GM04503 (cell line): ENCODE measurements at regions not wholly inside any gene's neighbourhood (a gene's known extent, or its start where the extent isn't known, plus 50 kb on each side); places are given as distances from the start of the nearest gene placed in this dataset.

Experiments used
- DNase-seq: peaks from one replicate; pipeline ENCODE4 v3.0.0-alpha.2; 2012; ENCODE audit warnings: low read depth

DNA sequence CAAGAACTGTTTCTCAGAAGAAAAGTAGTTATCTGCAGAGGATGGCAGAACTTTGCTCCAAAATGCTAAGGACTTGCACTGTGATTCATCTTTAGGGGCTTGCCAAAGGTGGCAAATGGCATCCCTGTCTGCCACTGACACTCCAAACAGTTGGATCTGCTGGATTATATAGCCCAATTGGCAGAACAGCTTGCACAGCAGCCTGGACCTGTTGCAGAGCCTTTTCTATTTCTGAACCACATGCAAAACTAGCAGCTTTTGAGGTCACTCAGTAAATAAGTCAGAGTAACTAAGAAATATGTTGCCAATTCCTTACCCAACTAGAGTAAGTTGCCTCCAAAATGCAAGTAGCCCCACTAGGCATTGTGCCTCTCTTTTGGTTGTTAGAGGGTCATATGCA is 397.5 kb upstream of the NOVA1 start:
- DNase-seq, result no peak

DNA sequence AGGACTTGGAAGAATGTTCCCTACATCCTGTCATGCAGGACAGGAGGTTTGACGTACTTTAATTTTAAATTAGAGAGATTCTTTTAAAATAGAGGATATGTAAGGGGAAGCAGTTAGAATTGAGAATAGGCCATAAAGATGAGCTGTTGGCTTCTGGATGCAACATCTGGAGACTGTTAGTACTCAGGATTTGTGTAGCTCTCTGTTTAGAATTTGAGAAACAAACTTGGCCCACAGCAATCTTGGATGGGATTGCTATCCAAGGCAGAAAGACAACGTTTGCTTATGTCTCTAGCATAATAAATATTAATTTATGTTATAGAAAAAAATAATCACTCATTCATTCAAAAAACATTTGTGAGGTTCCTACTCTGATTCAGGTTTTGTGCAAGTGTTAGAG is 398.4 kb upstream of the NOVA1 start:
- DNase-seq, result no peak

DNA sequence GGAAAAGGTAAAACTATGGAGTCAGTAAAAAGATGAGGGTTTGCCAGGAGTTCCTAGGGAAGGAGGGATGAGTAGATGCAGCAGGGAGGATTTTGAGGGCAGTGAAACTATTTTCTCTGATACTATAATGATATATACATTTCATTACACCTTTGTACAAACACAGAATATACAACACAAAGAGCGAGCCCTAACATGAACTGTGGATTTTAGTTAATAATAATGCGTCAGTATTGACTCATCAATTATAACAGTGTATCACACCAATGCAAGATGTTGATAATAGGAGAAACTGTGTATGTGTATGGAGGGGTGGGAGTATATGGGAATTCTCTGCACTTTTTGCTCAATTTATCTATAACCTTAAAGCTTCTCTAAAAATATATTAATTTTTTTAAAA is 404.3 kb upstream of the NOVA1 start:
- DNase-seq, result no peak

DNA sequence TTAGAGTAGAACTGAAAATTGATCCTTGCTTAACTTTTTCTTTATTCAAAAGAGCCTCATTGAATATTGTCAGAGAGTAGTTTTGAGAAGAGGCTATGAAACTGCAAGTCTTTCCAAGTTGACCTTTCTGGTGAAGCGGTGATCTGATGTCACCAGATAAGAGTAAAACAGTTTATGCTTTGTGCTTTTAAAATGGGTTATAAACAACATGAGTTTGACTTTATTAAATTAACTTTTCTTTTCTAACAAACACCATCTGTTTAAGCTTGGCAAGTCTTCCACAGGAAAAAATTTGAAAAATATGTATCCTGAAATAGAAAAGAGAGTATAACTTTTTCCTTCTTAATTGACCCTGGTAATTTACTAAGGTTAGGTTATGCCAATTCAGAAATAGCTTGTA is 408.7 kb upstream of the NOVA1 start:
- no peak for DNase-seq

DNA sequence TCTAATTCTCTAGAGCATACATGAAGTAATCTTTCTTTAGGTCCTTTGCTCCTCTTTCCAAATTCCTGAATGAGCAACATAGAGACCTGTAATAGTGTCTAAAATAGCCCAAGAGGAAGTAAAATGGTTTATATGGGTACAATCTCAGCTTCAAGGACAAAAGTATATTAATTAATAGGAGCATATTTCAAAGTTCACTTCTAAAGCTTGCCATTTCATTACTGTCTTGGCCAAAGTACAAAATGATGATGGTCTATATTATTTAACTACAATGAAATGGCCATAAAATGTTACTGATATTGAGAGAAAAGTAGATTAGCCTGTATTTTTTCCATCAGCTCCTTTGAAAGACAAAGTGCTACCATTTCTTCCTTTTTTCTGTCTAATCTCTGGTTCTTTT is 410.4 kb upstream of the NOVA1 start:
- no peak for DNase-seq

DNA sequence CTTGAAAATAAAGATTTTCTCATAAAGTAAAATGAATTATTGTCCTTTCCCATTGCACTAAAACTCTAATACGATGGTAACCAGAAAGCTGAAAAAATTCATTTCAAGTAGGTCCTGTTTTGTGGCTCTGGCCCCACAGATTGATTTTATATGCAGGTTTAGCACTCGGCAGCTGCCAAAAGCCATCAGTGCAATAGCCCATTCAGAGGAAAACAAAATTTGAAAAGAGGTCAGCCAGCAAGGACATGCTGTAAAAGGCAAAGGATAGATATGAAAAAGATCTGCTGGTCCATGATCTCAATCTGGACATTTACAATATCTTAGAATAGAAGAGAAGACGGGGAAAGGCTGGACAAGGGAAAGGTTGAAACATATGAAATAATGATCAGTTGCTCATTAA is 414.8 kb upstream of the NOVA1 start:
- DNase-seq, result no peak

DNA sequence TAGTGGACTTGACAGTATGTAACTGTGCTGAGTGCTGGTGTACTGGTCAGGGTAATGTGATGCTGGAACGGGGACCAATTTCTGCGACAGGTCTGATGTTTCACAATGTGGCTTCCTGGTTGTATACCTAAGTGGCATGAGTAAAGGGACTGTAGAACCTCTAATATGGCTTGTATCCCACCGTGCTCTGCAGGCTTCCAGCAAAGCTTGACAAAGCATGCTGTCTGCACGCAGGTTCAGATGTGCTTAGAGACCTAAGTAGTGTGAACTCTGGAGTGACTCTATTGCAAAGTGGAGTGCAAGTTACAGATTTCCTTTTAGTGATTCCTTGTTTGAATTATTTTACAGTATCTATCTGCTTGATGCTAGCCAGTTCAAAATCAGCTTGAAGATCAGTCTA is 415.8 kb upstream of the NOVA1 start:
- no peak for DNase-seq

DNA sequence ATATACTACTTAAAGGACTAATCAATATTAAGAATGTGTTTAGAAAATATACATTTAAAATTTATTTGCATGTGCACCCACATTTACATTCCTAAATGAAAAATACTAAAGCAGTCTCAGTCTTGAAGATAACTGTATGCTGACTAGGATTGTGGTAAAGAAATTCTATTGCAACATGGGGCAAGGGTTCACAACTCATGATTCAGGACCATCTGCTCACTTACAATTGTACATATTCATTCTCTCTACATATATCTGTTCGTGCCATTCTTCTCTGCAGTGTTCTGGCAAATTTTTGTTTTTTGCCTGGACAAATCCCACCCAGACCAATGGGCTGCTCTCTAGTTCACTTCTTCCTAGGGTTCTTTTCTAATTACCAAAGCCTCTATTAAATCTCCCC is 417.2 kb upstream of the NOVA1 start:
- DNase-seq, result no peak

DNA sequence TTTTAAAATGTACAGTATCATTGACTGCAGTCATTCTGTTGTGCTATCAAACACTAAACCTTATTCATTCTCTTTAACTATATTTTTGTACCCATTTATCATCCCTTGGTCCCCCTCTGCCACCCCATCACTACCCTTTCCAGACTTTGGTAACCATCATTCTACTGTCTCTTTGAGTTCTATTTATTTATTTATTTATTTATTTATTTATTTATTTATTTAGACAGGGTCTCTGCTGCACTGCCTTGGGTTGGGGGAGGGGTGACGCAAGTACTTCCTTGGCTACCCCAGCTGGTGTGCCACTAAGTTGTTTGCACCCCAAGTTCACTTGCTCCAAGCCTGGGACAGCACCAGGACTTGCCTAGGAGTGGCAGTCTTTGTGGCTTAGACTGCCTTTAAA is 427.8 kb upstream of the NOVA1 start:
- no peak for DNase-seq

DNA sequence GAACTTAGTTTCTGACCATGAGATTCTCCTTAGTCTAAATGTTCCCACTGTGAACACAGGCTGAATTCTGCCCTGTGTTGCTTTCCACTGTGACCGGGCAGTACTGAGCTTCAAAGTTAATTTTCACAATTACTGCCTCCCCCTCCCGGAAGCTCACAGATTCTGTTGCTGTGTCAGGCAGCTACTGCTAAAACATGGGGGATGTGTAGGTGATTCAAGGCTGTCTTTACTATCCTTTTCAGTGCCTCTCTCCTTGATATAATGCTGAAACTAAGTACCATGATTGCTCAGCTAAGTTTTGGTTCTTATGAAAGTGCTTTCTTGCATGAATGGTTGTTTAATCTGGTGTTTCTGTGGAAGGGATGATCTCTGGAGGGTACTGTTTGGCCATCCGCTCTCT is 428.3 kb upstream of the NOVA1 start:
- DNase-seq, result no peak

DNA sequence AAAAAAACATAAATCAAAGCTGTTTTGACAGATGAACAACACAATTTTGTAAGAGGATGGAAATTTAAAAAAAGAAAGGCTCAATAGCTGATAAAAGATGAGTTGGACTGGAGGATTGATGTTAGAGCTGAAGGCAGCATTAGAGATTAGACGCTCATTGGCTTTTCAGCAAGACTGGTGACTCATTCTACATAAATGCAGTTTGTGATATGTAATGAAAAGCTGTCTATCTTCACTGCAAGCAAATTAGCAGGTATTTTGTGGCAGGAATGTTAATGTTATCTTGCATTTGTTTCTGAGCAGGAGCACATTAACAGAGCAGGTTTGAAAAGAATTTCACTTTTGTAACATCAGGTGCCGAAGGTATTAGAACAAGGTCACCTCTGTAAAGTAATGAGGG is 442.7 kb upstream of the NOVA1 start:
- no peak for DNase-seq

DNA sequence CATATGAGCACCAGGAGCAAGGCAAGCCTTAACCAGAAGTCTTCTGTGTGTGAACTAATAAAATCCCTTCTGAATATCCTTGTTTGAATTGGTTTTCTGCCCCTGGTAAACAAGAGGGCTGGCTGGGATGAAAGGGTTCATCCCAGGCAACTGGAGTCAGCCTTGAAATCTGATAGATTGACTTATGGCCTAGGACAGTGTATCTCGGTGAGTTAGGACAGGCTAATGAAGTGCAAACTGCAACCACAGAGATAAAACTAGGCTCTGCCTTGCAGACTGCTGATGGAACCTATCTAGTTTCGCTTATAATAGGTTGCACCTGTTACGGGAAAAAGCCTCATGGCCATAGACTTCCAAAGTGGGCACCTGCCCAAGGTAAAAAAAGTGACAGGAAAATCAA is 451.9 kb upstream of the NOVA1 start:
- no peak for DNase-seq

DNA sequence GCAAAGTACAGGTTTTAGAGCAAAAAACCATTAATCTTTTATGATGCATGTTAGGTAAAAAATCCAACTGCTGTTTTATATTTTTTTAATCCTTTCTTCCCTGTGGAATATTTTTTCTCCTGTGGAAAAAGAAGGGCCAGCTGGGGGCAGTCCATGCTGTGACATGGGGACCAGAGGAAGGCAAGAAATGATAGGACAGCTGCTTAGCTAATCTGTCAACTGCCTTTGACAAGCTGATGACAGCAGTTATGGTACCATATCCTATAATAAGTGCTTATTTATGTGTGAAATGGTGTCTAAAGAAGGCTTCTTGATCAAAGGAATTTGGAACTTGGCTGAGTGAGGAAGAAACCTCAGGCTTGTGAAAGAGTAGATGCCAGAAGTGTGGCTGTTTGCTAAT is 452.4 kb upstream of the NOVA1 start:
- DNase-seq, result no peak

DNA sequence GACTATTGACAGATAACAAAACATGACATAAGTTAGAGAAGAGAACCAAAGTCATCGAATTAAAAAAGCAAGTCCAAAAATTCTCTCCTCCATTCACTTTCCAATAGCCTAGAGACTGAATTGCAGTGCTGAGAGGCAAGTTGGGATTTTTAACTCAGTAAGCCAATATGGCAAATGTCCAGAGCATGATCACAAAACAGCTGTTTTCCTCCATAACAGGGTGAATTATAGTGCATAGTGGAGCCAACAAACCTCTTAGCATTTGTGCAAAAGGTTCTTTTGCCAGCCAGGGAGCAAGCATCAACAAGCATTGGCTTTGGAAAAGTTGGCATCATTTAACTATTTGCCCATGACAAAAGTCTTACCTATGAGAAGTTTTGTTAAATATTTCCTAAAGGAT is 458.8 kb upstream of the NOVA1 start:
- DNase-seq, result no peak

DNA sequence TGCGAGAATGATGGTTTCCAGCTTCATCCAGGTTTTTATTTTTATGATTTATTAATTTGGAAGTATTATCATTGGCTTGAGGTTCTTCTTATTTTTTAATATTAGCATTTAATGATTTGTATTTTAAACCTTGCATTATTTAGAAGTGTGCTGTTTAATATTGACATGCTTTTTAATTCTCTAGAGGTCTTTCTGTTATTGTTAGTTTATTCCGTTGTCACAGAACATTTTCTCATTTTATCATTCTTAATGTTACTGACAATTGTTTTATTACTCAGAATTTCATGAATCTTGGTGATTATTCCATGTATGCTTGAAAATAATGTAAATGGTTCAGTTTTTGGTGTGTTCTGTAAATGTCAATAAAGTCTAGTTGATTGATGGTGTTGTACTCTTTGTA is 463.5 kb upstream of the NOVA1 start:
- no peak for DNase-seq

DNA sequence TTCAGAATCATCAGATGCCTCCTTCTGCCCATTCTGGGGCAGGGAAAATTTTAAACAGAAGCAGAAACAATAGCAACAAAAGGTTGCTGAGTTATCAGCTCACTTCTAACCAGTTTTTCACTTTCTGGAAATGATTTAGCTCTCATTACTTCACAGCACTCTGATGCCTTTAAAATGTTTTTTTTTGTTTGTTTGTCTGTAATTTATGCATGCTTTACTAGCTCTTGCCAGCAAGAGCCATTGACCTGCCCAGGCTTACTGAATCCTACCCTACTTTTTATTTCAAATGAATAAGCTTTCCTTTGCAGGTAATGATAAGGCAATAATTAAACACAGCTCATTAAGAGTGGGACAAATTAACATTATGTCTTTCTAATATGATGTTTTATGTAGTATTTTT is 466.1 kb upstream of the NOVA1 start:
- no peak for DNase-seq

DNA sequence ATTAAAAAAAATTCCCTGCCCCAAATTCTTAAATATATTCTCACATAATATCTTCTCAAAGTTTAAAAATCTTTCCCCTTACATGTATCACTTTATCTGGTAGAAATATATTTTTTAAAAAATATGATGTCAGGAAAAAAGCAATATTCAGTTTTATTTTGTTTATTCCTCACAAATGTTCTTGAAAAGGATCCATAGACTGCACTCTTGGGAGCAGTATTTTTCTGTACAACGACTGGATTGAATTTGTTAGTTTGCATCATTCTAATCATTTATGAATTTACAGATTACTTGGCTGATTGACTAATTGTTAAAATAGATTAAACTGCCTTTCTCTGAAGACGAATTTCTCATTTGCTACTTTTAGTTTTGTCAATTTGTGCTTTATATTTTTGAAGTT is 468.1 kb upstream of the NOVA1 start:
- no peak for DNase-seq

DNA sequence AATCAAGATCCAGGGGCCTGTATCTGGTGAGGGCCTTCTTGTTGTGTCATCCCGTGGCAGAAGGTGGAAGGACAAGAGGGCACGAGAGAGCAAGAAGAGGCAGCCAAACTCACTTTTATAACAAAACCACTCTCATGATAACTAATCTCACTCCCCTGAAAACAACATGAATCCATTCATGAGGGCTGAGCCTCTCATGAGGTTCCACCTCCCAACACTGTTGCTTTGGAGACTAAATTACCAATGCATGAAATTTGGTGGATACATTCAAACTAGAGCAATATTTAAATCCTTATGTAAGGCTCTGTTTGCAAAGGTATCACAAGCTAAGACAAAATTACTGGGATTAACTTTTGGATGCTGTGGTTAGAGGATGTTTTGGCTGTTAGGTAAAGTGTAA is 470.1 kb upstream of the NOVA1 start:
- no peak for DNase-seq

DNA sequence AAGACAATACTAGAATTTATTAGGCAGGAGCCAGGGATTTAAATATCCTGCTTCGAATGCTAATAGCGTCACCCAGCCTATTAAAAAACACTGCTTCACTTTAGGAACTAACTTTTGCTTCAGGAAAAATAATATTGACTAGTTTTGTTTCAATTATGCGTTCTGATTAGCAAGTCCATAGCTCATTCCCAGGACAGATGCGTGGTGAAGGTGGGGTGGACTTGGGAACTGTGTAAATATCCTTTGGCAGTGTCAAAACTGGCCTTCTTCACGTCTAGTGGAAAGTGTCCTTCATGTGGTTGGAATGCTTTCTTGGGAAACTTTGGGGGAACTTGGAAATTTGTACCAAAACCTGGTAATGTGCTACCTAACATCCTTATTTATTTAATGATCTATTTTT is 474.8 kb upstream of the NOVA1 start:
- DNase-seq, result no peak

DNA sequence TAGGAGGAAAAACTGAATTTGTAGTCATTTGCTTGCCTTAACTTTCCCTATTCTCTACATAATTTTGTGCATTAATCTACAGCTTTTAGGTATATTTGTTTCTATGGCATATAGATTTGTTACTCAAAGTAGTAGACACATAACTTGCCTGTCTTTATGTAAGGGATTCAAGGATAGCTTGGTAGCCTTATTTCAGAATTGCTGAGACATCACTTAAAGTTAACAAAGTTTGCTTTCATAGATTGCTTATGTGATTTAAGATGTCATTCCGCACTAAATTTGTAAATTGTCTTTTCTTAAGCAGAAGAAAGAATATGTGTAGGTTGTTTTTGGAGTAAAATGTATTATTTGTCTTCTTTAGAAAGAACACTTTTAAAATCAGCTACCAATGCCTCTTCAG is 477.7 kb upstream of the NOVA1 start:
- no peak for DNase-seq

DNA sequence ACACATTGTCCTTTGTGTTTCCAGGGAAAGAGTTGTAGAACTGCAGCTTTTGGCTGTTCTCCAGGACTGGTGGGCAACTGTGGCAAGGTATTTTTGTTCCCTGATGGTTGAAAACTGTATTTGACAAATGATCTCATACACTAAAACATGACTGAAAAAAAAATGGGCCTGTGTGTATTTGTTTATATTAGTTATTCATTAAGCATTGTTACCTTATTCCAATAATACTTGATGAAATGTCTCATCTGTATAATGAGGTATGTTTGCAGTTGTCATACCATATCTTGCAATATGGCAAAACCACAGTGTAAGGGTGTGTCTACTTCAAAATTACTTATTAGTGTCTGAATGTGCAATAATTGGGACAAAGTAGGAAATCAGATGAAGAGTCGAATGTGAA is 479.4 kb upstream of the NOVA1 start:
- no peak for DNase-seq

DNA sequence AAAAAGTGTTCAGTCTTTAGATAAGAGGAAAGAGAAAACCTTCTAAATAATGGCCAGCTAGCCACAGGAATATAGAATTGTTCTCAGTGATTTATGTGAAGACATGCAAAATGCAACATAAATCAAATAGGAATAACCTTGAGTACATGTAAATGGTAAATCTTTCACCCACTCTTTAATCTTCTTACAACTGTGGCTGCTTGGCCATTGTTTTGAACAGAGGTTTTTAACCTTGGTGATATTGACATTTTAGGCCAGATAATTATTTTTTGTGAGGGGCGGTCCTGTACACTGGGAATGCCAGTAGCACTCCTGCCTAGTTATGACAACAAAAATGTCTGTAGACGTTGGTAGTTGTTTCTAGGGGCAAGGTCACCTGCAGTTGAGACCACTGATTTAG is 479.9 kb upstream of the NOVA1 start:
- no peak for DNase-seq

DNA sequence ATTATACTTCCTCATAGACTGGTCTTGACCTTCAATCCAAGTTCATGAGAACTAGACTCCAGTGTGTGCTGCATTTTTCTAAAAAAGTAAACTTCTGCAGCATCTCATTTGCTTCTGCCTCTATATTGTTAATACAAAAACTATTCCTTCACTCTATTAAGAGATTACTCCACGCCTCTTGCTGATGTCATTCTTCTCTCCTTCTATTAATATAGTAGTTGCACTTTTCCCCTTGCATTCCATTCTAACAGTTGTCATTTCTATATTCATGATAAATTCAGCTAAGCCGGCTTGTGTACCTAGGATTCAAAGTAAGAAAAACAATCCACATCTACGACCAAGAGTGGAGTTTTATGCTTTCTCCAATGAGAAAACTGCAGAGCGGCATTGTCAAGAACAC is 480.4 kb upstream of the NOVA1 start:
- DNase-seq, result no peak

DNA sequence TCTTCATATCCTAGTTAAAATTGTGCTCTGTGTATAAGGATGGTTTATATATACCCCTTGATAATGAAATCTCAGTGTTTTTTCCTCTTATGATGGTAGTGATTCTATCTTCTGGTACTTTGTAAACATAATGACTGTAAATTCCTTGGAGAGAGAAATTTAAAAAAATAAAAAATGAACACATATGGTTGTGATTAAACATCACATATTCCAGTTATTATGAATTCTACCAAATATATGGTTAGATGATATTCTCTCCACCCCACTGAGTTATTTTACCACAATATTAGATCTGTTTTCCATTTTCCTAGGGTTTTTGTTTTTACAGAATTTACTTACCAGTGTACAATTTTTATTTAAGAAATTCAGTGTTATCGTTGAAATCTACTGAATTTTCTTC is 481.9 kb upstream of the NOVA1 start:
- no peak for DNase-seq

DNA sequence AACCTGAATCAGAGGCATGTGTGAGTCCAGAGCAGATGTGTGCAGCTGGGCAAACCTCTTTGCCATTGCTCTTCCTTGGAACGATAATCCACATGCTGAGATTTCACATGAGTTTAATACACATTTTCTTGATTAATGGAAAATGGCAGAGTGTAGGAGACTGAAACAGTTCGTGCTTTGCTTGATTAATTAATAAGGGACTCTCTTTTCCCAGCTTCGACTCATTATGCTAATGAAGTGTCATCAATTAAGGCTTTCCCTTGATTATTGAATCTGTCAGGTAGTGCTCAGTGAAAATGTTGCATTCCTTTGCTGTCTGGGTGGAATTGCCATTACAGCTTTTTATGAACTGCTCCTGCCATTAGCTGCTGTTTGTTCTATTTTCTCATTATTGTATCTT is 487.7 kb upstream of the NOVA1 start:
- DNase-seq, result no peak

DNA sequence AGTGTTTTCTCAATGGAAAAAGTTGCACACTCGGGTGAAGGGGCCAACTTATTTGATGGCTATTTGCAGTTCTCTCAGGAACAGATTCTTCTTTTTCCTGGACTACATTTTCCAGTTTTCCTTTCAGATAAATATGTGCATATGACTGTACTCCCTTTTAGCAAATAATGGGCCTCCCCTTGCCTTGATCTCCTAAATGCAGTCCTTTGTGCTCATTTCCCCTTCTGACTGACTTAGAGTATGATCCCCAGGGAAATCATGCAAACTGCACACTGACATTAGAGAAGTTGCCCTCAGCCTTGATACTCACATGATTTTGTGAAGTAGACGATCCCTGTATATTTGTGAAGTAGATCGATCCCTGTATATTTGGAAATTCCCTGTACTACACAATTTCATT is 492.9 kb upstream of the NOVA1 start:
- no peak for DNase-seq
